HCT116 (cell line): ENCODE measurements at regions not wholly inside any gene's neighbourhood (a gene's known extent, or its start where the extent isn't known, plus 50 kb on each side); places are given as distances from the start of the nearest gene placed in this dataset.

Source experiments
- ATAC-seq: fragments of 200-7000 bp; cut with Tn5 transposase; 2 replicates; pipeline ENCODE4 v1.9.1; 2020; ENCODE audit warnings: mild to moderate bottlenecking, moderate library complexity
- BruUV-seq: library from RNA; stranded (reverse); fragments of 400-500 nt; replicated peaks from 2 replicates; lab custom pipeline; 2021; lab: Mats Ljungman, UMichigan
- CTCF ChIA-PET: fragments of 300-600 bp; sonication (Branson Sonifier 250); formaldehyde crosslinking; loops from one replicate; lab custom pipeline; 2021; ENCODE audit warnings: antibody characterized with exemption; lab: Charles Lee
- POLR2A ChIA-PET: fragments of 300-600, 350-600 bp; sonication (Branson Sonifier 250); formaldehyde crosslinking; loops from one replicate; lab custom pipeline; 2021; ENCODE audit warnings: antibody characterized with exemption; lab: Charles Lee
- RAD21 ChIA-PET, 2 experiments: fragments of 300-600 bp; sonication (Branson Sonifier 250); formaldehyde crosslinking; loops; one replicate each; lab custom pipeline; 2023; ENCODE audit warnings: low total read pairs in 2 of 2; ENCODE audit not compliant: uncharacterized antibody in 2 of 2, unreplicated experiment in 2 of 2, low non-redundant PET in 1 of 2; lab: Charles Lee
- DNase-seq: peaks from one replicate; pipeline ENCODE4 v3.0.0-alpha.2; 2010; ENCODE audit warnings: low read depth, low spot score
- H2AFZ ChIP-seq: fragments of 200-600 bp; shearing (Covaris generic), sonication (generic); 2 replicates; pipeline ENCODE4 v1.6.1; 2017; ENCODE audit warnings: low read depth, mixed run types, mixed read lengths, antibody characterized with exemption, low read length; ENCODE audit not compliant: poor library complexity, severe bottlenecking
- H3K27ac ChIP-seq: 2 replicates; pipeline ENCODE4 v1.5.1; 2012; ENCODE audit warnings: low read depth, low read length
- H3K27me3 ChIP-seq: fragments of 200-600 bp; sonication (generic); 2 replicates; pipeline ENCODE4 v1.6.1; 2016; ENCODE audit warnings: mixed run types, low read length, mixed read lengths; ENCODE audit not compliant: insufficient read depth
- H3K36me3 ChIP-seq, 2 experiments: fragments of 200-500 bp in 1 of 2; fragments of 200-600 bp in 1 of 2; sonication (Bioruptor generic) in 1 of 2; sonication (generic) in 1 of 2; 2 replicates each; pipeline versions ENCODE4 v1.5.1 to v1.6.1; 2014 to 2016; ENCODE audit warnings: low read length in 2 of 2, inconsistent platforms in 1 of 2, mixed read lengths in 1 of 2, mixed run types in 1 of 2; ENCODE audit not compliant: insufficient read depth in 2 of 2, control insufficient read depth in 1 of 2
- H3K4me1 ChIP-seq, 2 experiments: fragments of 200-600 bp in 1 of 2; sonication (generic) in 1 of 2; 2 replicates each; pipeline versions ENCODE4 v1.5.1 to v1.6.1; 2012 to 2017; ENCODE audit warnings: low read length in 2 of 2, inconsistent platforms in 1 of 2, mild to moderate bottlenecking in 1 of 2, mixed read lengths in 1 of 2, mixed run types in 1 of 2, moderate library complexity in 1 of 2; ENCODE audit not compliant: insufficient read depth in 2 of 2, control insufficient read depth in 1 of 2
- H3K4me2 ChIP-seq: fragments of 200-600 bp; sonication (generic); 2 replicates; pipeline ENCODE4 v1.6.1; 2017; ENCODE audit warnings: mixed run types, low read length, mixed read lengths
- H3K4me3 ChIP-seq, 2 experiments: fragments of 200-600 bp in 1 of 2; sonication (generic) in 1 of 2; replicated peaks in 1 of 2; 2 replicates each; pipeline ENCODE4 v1.5.1; 2011 to 2016; ENCODE audit warnings: low read length in 2 of 2, control low read depth in 1 of 2, low read depth in 1 of 2, mild to moderate bottlenecking in 1 of 2, mixed read lengths in 1 of 2, mixed run types in 1 of 2
- H3K79me2 ChIP-seq: fragments of 200-600 bp; sonication (generic); 2 replicates; pipeline ENCODE4 v1.6.1; 2017; ENCODE audit warnings: mild to moderate bottlenecking, mixed run types, low read length, moderate library complexity, mixed read lengths; ENCODE audit not compliant: insufficient read depth
- H3K9ac ChIP-seq: fragments of 200-600 bp; sonication (generic); 2 replicates; pipeline ENCODE4 v1.6.1; 2016; ENCODE audit warnings: low read length, mixed read lengths
- H3K9me2 ChIP-seq: fragments of 200-600 bp; sonication (generic), shearing (Covaris generic); 2 replicates; pipeline ENCODE4 v1.6.1; 2017; ENCODE audit warnings: mixed run types, mild to moderate bottlenecking, moderate library complexity; ENCODE audit not compliant: insufficient read depth
- H3K9me3 ChIP-seq, 2 experiments: fragments of 200-500 bp in 1 of 2; fragments of 200-600 bp in 1 of 2; sonication (Bioruptor generic) in 1 of 2; sonication (generic) in 1 of 2; 2 replicates each; pipeline ENCODE4 v1.6.1; 2014 to 2017; ENCODE audit warnings: low read length in 2 of 2, mixed read lengths in 2 of 2, inconsistent platforms in 1 of 2, low read depth in 1 of 2, mild to moderate bottlenecking in 1 of 2, mixed run types in 1 of 2, moderate library complexity in 1 of 2; ENCODE audit not compliant: control insufficient read depth in 1 of 2, insufficient read depth in 1 of 2
- H4K20me1 ChIP-seq: fragments of 200-600 bp; sonication (generic), shearing (Covaris generic); 2 replicates; pipeline ENCODE4 v1.6.1; 2017; ENCODE audit warnings: mixed run types, mild to moderate bottlenecking, moderate library complexity; ENCODE audit not compliant: insufficient read depth
- CBX3 ChIP-seq: IDR thresholded peaks from 2 replicates; pipeline ENCODE4 v1.6.1; 2012; ENCODE audit warnings: low read depth
- CEBPB ChIP-seq: IDR thresholded peaks from 2 replicates; pipeline ENCODE4 v1.6.1; 2012; ENCODE audit warnings: low read depth
- CTCF ChIP-seq, 3 experiments: fragments of 200-600 bp in 1 of 3; sonication (generic) in 1 of 3; IDR thresholded peaks in 2 of 3; conservative IDR thresholded peaks in 1 of 3; 2 replicates each; pipeline ENCODE4 v1.5.1; 2012 to 2017; ENCODE audit warnings: low read depth in 2 of 3, low read length in 2 of 3, antibody characterized with exemption in 1 of 3, borderline replicate concordance in 1 of 3, control low read depth in 1 of 3, mild to moderate bottlenecking in 1 of 3, mixed read lengths in 1 of 3, mixed run types in 1 of 3, moderate library complexity in 1 of 3; ENCODE audit not compliant: insufficient read depth in 1 of 3
- EZH2 ChIP-seq: fragments of 200-600 bp; sonication (generic); IDR thresholded peaks from 2 replicates; pipeline ENCODE4 v1.6.1; 2017; ENCODE audit warnings: antibody characterized with exemption, mixed run types
- JUND ChIP-seq: IDR thresholded peaks from 2 replicates; pipeline ENCODE4 v1.6.1; 2012
- MAX ChIP-seq: IDR thresholded peaks from 2 replicates; pipeline ENCODE4 v1.6.1; 2012
- POLR2A ChIP-seq: IDR thresholded peaks from 2 replicates; pipeline ENCODE4 v1.7.0; 2011; ENCODE audit warnings: borderline replicate concordance; ENCODE audit not compliant: insufficient read depth, insufficient read length; ENCODE audit errors: extremely low read depth
- POLR2AphosphoS5 ChIP-seq: IDR thresholded peaks from 2 replicates; pipeline ENCODE4 v1.6.1; 2011; ENCODE audit warnings: mild to moderate bottlenecking, low read depth, low read length, moderate library complexity
- RAD21 ChIP-seq: IDR thresholded peaks from 2 replicates; pipeline ENCODE4 v1.6.1; 2012; ENCODE audit warnings: low read depth, mild to moderate bottlenecking
- SP1 ChIP-seq: IDR thresholded peaks from 2 replicates; pipeline ENCODE4 v1.6.1; 2012; ENCODE audit warnings: low read depth
- SRF ChIP-seq: IDR thresholded peaks from 2 replicates; pipeline ENCODE4 v1.6.1; 2012; ENCODE audit warnings: low read depth
- TCF7L2 ChIP-seq: IDR thresholded peaks from 2 replicates; pipeline ENCODE4 v1.7.0; 2011; ENCODE audit warnings: borderline replicate concordance, inconsistent platforms; ENCODE audit not compliant: insufficient read depth, insufficient read length; ENCODE audit errors: extremely low read depth
- YY1 ChIP-seq: IDR thresholded peaks from 2 replicates; pipeline ENCODE4 v1.6.1; 2011; ENCODE audit warnings: low read length, low read depth, moderate library complexity, mild to moderate bottlenecking; ENCODE audit not compliant: insufficient replicate concordance; ENCODE audit errors: extremely low read depth
- ZFX ChIP-seq: fragments of 450-650 bp; IDR thresholded peaks from 2 replicates; pipeline ENCODE4 v1.6.1; 2017
- intact Hi-C: fragments of 100-400 bp; cut with micrococcal nuclease; formaldehyde crosslinking; loops from 2 replicates; pipeline ENCODE4 v1.10.0; 2022

GRCh38 chr6:147122823-147123222 lies 81.4 kb upstream of the STXBP5 start:
- no peak overlapping the region for H3K4me3 ChIP-seq
- H3K27me3 ChIP-seq = no peaks in the 10 kb centered on the region
- TF ChIP-seq RAD21 (no peak), CBX3 (no peak), POLR2AphosphoS5 (no peak)
- H3K9me3 ChIP-seq = no peaks in the 10 kb centered on the region
- no peaks in the 10 kb centered on the region for H3K4me1 ChIP-seq
- H3K36me3 ChIP-seq = no peaks in the 10 kb centered on the region
- POLR2A ChIA-PET = no interaction called here
- RAD21 ChIA-PET = no interaction called here
- DNase-seq (no peak), ATAC-seq (no peak)
- H3K27ac ChIP-seq = no peak overlapping the region
- no peak overlapping the region for H3K4me2 ChIP-seq
- no peaks in the 10 kb centered on the region for H3K79me2 ChIP-seq
- no peaks in the 10 kb centered on the region for H4K20me1 ChIP-seq
- H2AFZ ChIP-seq = no peak overlapping the region
- CTCF ChIA-PET = no interaction called here
- H3K9me2 ChIP-seq = no peaks in the 10 kb centered on the region
- H3K9ac ChIP-seq = no peak overlapping the region
- intact Hi-C loops = no loop called here
- no TSS peak for BruUV-seq

- ATAC-seq = no peak
- POLR2A ChIA-PET = no interaction called here
- CTCF ChIA-PET = no interaction called here
- TF ChIP-seq JUND (no peak), TCF7L2 (no peak), MAX (no peak), SRF (no peak), SP1 (no peak), CTCF (IDR thresholded peaks at IDR 0.05 in 2 of 3, conservative IDR thresholded peaks at IDR 0.05 in 1 of 3; ENCODE audit: borderline replicate concordance in 1 of 3, insufficient read depth in 1 of 3, low read depth in 2 of 3, low read length in 2 of 3) (no peak), CEBPB (no peak), ZFX (no peak), YY1 (no peak), POLR2A (no peak), RAD21 (no peak), EZH2 (no peak)
- TF ChIP-seq, all 23 proteins: peak for 0
- no peaks in the 10 kb centered on the region for H3K36me3 ChIP-seq
- no peak overlapping the region for H3K9ac ChIP-seq
- intact Hi-C loops = no loop called here
- H3K27me3 ChIP-seq = no peaks in the 10 kb centered on the region
- no peak overlapping the region for H3K4me3 ChIP-seq
- DNase-seq = no peak
- no peak overlapping the region for H3K27ac ChIP-seq
- BruUV-seq = no TSS peak
- RAD21 ChIA-PET = no interaction called here
- H3K9me2 ChIP-seq = no peaks in the 10 kb centered on the region
- no peaks in the 10 kb centered on the region for H3K79me2 ChIP-seq
- H4K20me1 ChIP-seq = no peaks in the 10 kb centered on the region
- H3K4me2 ChIP-seq = no peak overlapping the region
- H3K4me1 ChIP-seq = no peaks in the 10 kb centered on the region
- H3K9me3 ChIP-seq = no peaks in the 10 kb centered on the region
- H2AFZ ChIP-seq = no peak overlapping the region
Measured at GRCh38 chr6:147126618-147127022, 77.6 kb upstream of the STXBP5 start.
